ENCODE measurements at regions not wholly inside any gene's neighbourhood (a gene's known extent, or its start where the extent isn't known, plus 50 kb on each side); places are given as distances from the start of the nearest gene placed in this dataset.

DNA sequence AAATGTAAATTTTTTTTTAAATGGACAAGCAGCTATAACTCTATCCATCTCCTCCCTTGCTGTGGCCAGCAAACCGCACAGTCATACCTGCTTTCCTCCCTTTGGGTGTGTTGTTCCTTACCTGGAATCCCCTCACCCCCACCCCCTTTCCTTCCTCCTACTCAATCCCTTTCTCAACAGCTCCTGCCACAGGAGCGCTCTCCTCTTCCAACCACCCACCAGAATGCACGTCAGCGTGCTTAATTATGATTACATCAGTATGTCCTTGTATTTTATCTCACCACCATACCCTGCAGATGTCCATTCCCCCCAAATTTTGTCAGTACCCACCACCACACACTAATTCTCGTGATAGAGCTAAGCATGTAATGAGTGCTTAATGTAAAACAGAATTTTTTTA lies 60.9 kb upstream of the LMO2 start (continued):
- TF ChIP-seq ZNF318 (IDR thresholded peaks at IDR 0.05; ENCODE audit: borderline replicate concordance in 1 of 2, low read depth in 1 of 2) (no peak), MAFG (tag; conservative IDR thresholded peaks at IDR 0.05) (peak; percentile 50), MEIS2 (IDR thresholded peaks at IDR 0.05; ENCODE audit: partially characterized antibody) (no peak), CREM (IDR thresholded peaks at IDR 0.05; ENCODE audit: low read depth) (peak; percentile 77), PHF20 (IDR thresholded peaks at IDR 0.05; ENCODE audit: partially characterized antibody) (no peak), CBFA2T3 (IDR thresholded peaks at IDR 0.05) (peak; percentile 63), ESRRA (IDR thresholded peaks at IDR 0.05; ENCODE audit: borderline replicate concordance, low read depth) (no peak), TCFL5 (CRISPR knock-in tag; conservative IDR thresholded peaks at IDR 0.05) (no peak), SMAD2 (IDR thresholded peaks at IDR 0.05; ENCODE audit: low read depth, low read length) (no peak), ZNF134 (CRISPR knock-in tag; conservative IDR thresholded peaks at IDR 0.05) (no peak), ZBTB17 (CRISPR knock-in tag; IDR thresholded peaks at IDR 0.05) (no peak), RBM15 (IDR thresholded peaks at IDR 0.05; ENCODE audit: insufficient read depth, low read length) (no peak), SMAD4 (CRISPR knock-in tag; conservative IDR thresholded peaks at IDR 0.05) (no peak), ZKSCAN8 (CRISPR knock-in tag; IDR thresholded peaks at IDR 0.05) (no peak), RCOR1 (IDR thresholded peaks at IDR 0.05; ENCODE audit: borderline replicate concordance in 1 of 2, low read depth in 2 of 2, low read length in 2 of 2) (peak in 1 of 2 experiments; percentile 8; a peak in 1 of 4 replicates), JUNB (CRISPR knock-in tag; conservative IDR thresholded peaks at IDR 0.05) (no peak), DACH1 (IDR thresholded peaks at IDR 0.05; ENCODE audit: partially characterized antibody) (no peak), DPF2 (IDR thresholded peaks at IDR 0.05) (peak; percentile 86)
- TF ChIP-seq, protein P1, sequence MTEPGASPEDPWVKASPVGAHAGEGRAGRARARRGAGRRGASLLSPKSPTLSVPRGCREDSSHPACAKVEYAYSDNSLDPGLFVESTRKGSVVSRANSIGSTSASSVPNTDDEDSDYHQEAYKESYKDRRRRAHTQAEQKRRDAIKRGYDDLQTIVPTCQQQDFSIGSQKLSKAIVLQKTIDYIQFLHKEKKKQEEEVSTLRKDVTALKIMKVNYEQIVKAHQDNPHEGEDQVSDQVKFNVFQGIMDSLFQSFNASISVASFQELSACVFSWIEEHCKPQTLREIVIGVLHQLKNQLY (CRISPR knock-in tag; conservative IDR thresholded peaks at IDR 0.05) = no peak
- TF ChIP-seq, protein P2, sequence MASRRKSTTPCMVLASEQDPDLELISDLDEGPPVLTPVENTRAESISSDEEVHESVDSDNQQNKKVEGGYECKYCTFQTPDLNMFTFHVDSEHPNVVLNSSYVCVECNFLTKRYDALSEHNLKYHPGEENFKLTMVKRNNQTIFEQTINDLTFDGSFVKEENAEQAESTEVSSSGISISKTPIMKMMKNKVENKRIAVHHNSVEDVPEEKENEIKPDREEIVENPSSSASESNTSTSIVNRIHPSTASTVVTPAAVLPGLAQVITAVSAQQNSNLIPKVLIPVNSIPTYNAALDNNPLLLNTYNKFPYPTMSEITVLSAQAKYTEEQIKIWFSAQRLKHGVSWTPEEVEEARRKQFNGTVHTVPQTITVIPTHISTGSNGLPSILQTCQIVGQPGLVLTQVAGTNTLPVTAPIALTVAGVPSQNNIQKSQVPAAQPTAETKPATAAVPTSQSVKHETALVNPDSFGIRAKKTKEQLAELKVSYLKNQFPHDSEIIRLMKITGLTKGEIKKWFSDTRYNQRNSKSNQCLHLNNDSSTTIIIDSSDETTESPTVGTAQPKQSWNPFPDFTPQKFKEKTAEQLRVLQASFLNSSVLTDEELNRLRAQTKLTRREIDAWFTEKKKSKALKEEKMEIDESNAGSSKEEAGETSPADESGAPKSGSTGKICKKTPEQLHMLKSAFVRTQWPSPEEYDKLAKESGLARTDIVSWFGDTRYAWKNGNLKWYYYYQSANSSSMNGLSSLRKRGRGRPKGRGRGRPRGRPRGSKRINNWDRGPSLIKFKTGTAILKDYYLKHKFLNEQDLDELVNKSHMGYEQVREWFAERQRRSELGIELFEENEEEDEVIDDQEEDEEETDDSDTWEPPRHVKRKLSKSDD (conservative IDR thresholded peaks at IDR 0.05; ENCODE audit: low read length) = no peak

Measured in K562 (cell line).